Astrocyte of the cerebellum (primary cell): ENCODE measurements at regions not wholly inside any gene's neighbourhood (a gene's known extent, or its start where the extent isn't known, plus 50 kb on each side); places are given as distances from the start of the nearest gene placed in this dataset.
"Not testable (repeated sequence)": the region's sequence is repeated elsewhere in the genome, so short reads cannot be mapped to it uniquely, and the experiment has no call there.

Experiments
- DNase-seq: peaks from one replicate; pipeline ENCODE4 v3.0.0-alpha.2; 2011; ENCODE audit warnings: low read depth
- H3K4me3 ChIP-seq: 2 replicates; pipeline ENCODE4 v1.5.1; 2011; ENCODE audit warnings: mild to moderate bottlenecking, low read depth, low read length, moderate library complexity
- CTCF ChIP-seq: IDR thresholded peaks from 2 replicates; pipeline ENCODE4 v1.5.1; 2012; ENCODE audit warnings: low read length, low read depth, moderate library complexity, mild to moderate bottlenecking; ENCODE audit errors: missing control alignments
- in situ Hi-C: cut with HindIII; loops from 2 replicates; pipeline ENCODE4 v1.10.0; 2017; ENCODE audit warnings: low sequenced_read_pairs

- H3K4me3 ChIP-seq: no peak overlapping the region
- no peak for TF ChIP-seq CTCF
- DNase-seq: no peak
- in situ Hi-C loops: no loop called here
These were observed 337.5 kb upstream of the LMCD1 start for GRCh38 chr3:8164145-8164544.

- DNase-seq: no peak
- in situ Hi-C loops: no loop called here
- TF ChIP-seq CTCF: no peak
- no peak overlapping the region for H3K4me3 ChIP-seq
These were observed 335.6 kb upstream of the LMCD1 start for GRCh38 chr3:8166014-8166413.

- H3K4me3 ChIP-seq: no peak overlapping the region
- no peak for DNase-seq
- no peak for TF ChIP-seq CTCF
- in situ Hi-C loops: no loop called here
These were observed 330.6 kb upstream of the LMCD1 start for GRCh38 chr3:8170971-8171508.

- H3K4me3 ChIP-seq: no peak overlapping the region
- DNase-seq: no peak
- in situ Hi-C loops: no loop called here
- no peak for TF ChIP-seq CTCF
These were observed 327.7 kb upstream of the LMCD1 start for GRCh38 chr3:8173892-8174291.

- DNase-seq, in situ Hi-C loops, H3K4me3 ChIP-seq: not testable (repeated sequence)
These were observed 324.7 kb upstream of the LMCD1 start for GRCh38 chr3:8176759-8177483.

GRCh38 chr3:8178516-8178915 lies 323.1 kb upstream of the LMCD1 start:
- DNase-seq, in situ Hi-C loops, H3K4me3 ChIP-seq: not testable (repeated sequence)

GRCh38 chr3:8182904-8183303 lies 318.7 kb upstream of the LMCD1 start:
- no peak for TF ChIP-seq CTCF
- no peak for DNase-seq
- H3K4me3 ChIP-seq: no peak overlapping the region
- in situ Hi-C loops: no loop called here

GRCh38 chr3:8183627-8184026 lies 318.0 kb upstream of the LMCD1 start:
- H3K4me3 ChIP-seq: no peak overlapping the region
- DNase-seq: no peak
- TF ChIP-seq CTCF: no peak
- in situ Hi-C loops: no loop called here
